Urothelium cell line (cell line): ENCODE measurements at regions not wholly inside any gene's neighbourhood (a gene's known extent, or its start where the extent isn't known, plus 50 kb on each side); places are given as distances from the start of the nearest gene placed in this dataset.

Experiments used
- DNase-seq: peaks from one replicate; pipeline ENCODE4 v3.0.0; 2011; ENCODE audit warnings: low spot score, mixed read lengths
- FAIRE-seq: peaks from 2 replicates; lab custom pipeline; 2011; peaks lifted over from hg19 to GRCh38; lab: Jason Lieb, UNC

DNA sequence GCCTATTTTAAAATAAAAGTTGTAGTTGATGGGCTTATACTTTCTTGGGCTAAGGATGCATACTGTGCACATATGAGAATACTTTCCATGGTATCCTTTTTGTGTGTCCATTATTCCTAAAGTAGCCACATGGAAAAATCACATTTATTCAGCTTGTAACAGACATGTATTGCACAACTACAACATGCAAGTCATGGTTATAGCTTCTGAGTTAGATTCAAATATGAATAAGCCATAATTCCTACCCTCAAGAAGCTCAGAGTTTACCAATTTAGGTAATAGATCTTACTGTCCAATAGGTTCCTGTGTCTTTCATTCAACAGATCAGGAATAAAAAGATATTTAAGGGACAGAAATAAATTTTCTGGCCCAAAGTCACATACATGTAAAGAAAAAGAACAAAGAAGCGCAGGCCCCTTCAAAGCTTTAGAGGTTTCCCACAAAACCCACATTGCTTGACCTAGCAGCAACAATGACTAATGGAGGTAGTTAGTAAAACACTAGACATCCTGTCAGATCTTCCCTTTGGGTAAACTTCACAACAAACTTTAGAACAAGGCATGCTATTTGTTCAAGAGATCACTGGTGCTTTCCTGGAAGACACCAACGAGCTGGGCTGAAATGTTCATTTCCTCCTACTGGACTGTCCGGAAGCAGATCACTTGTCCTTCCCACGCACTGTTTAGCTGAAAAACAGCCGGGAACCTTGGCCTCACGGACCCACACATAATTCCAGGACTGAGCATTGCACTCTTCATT lies 78.4 kb upstream of the ITGA1 start:
- peak; percentile 76 for FAIRE-seq
- peak; percentile 40 for DNase-seq

GRCh38 chr5:52710310-52710971 lies 77.3 kb upstream of the ITGA1 start:
- FAIRE-seq, result no peak
- no peak for DNase-seq

DNA sequence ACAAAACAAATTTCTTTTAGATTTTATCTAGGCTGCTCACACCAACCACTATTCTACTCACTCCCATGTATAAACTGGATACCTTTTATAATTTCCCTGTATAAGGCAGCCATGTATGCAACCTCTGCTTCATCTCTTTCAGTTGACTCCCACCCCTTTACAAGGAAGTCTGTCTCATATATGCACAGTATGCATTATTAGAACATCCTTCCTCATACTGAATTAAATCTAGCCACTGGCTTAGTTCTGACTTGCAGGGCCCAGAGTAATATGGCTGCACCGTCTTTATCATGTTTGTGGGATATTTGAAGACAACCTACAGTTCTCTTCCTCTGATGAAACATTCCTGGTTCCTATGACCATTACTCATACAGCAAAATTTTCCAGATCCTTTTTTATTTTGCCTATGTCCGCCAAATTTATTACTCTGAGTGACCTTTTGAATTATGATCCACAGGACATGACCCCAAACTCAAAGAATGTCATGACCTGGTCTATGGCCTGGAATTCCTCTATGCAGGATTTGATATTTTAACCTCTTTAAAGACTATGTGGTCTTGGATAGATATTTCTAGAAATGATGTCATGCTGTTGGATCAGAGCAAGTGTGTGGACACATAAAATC lies 76.6 kb upstream of the ITGA1 start:
- FAIRE-seq, result no peak
- DNase-seq, result no peak

DNA sequence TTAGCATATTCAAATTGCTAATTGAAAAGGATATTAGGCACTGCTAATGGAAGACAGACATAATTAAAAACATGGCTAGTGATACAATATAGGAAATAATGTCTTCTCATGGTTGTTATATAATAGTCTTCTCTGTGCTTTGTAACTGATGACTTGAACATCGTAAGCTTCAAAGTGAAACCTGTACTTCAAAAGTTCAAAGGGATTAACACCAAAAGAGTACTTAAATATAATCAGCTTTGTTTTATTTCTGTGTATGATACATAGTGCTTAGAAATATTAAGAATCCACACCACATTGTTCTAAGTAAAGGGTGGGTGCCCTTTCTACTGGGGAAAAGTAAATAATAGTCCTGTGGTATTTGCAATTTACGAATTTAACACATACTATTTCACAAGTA lies 75.4 kb upstream of the ITGA1 start:
- DNase-seq (no peak), FAIRE-seq (no peak)

GRCh38 chr5:52725065-52725746 lies 62.5 kb upstream of the ITGA1 start:
- FAIRE-seq, result no peak
- DNase-seq, result no peak

DNA sequence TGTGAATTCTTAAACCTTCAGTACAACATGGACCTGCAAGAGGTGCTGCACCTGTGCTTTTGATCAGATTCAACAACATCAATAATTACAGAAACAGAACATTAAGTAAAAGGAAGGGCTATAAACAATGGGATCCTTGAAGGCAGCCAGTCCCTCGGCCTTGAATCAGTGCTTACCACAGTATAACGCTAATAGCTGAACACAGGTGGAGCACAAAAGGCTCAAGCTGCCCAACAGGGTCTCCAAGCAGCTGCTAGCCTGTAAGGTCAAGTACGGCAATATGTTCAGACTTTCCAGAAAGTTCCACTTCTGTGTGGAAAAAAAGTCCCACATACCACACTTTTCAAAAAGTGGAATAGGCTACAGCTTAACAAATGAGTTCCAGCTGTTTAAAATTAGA lies 61.9 kb upstream of the ITGA1 start:
- DNase-seq, result no peak
- FAIRE-seq, result no peak

- DNase-seq (no peak), FAIRE-seq (no peak)
These were observed 60.7 kb upstream of the ITGA1 start for GRCh38 chr5:52727020-52727419.

DNA sequence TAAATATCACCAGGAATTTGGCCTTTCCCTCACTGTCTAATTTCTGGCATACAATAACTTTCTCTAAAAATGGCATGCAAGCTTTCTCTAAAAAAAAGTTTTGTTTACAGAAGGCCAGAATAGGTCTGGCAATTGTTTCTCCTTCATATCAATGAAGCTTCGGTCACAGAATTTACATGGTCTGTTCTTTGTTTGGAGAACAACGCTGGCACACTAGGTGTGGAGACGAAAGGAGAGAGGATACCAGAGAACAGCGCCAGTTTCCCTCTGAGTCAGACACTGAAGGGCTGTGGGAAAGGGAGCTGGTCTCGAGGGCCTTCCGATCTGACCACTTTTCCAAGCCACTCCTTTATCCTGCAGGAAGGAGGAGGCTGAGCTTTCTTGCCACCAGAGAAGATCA lies 60.1 kb upstream of the ITGA1 start:
- no peak for FAIRE-seq
- DNase-seq, result peak; percentile 56

GRCh38 chr5:52728224-52728623 lies 59.5 kb upstream of the ITGA1 start:
- DNase-seq, result no peak
- FAIRE-seq, result no peak

- FAIRE-seq (no peak), DNase-seq (no peak)
These were observed 59.0 kb upstream of the ITGA1 start for GRCh38 chr5:52728686-52729085.

GRCh38 chr5:52731274-52732027 lies 56.3 kb upstream of the ITGA1 start:
- DNase-seq (no peak), FAIRE-seq (no peak)

DNA sequence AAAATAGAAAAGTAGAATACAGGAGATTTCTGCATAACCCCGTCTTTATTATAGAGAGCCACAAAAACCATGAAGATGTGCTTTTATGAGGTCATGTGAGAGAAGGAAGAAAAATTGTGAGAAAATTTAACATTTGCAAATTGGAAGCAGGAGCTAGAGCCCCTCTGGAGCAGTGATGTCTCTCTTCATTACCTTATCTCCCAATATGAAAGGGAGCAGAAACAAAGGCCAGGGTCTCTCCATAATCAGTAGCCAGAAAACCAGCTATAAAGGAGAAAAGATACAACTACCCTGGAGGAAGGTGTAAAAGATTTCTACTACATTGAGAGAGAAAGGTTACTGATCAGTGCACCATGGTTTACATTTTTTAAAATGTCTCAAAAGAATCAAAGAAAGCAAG lies 53.2 kb upstream of the ITGA1 start:
- DNase-seq (no peak), FAIRE-seq (no peak)

- no peak for DNase-seq
- FAIRE-seq, result no peak
These were observed 52.6 kb upstream of the ITGA1 start for GRCh38 chr5:52735139-52735538.
